ENCODE measurements at regions not wholly inside any gene's neighbourhood (a gene's known extent, or its start where the extent isn't known, plus 50 kb on each side); places are given as distances from the start of the nearest gene placed in this dataset.

- TF ChIP-seq EZH2 (IDR thresholded peaks at IDR 0.05; ENCODE audit: low read depth) (no peak), CTCF (conservative IDR thresholded peaks at IDR 0.05) (no peak)
Observed at GRCh38 chr17:71724339-71724738, 396.5 kb upstream of the SOX9 start.

Data from PC-9 (cell line).